IMR-90 (cell line): ENCODE measurements at regions not wholly inside any gene's neighbourhood (a gene's known extent, or its start where the extent isn't known, plus 50 kb on each side); places are given as distances from the start of the nearest gene placed in this dataset.

Source experiments
- ATAC-seq: fragments of 200-7000 bp; cut with Tn5 transposase; 2 replicates; pipeline ENCODE4 v1.9.1; 2020; ENCODE audit warnings: low read depth, mild to moderate bottlenecking, moderate library complexity
- BruUV-seq: library from RNA; stranded (reverse); fragments of 400-500 nt; replicated peaks from 2 replicates; lab custom pipeline; 2021; lab: Mats Ljungman, UMichigan
- CTCF ChIA-PET: fragments of 300-600 bp; formaldehyde crosslinking; extraction: SDS; loops from one replicate; lab custom pipeline; 2021; ENCODE audit warnings: antibody characterized with exemption; lab: Yijun Ruan, JAX
- POLR2A ChIA-PET: fragments of 300-600 bp; sonication (Branson Sonifier 250); formaldehyde crosslinking; loops from one replicate; lab custom pipeline; 2022; ENCODE audit warnings: antibody characterized with exemption; ENCODE audit not compliant: unreplicated experiment; lab: Charles Lee
- DNase-seq: peaks from one replicate; pipeline ENCODE4 v3.0.0; 2013
- H2AFZ ChIP-seq: replicated peaks from 2 replicates; pipeline ENCODE3; 2013; ENCODE audit warnings: low read length, mild to moderate bottlenecking; ENCODE audit not compliant: poor library complexity
- H2AK5ac ChIP-seq: 2 replicates; pipeline ENCODE4 v1.6.1; 2013; ENCODE audit warnings: low read depth, low read length, inconsistent platforms
- H2AK9ac ChIP-seq: replicated peaks from 2 replicates; pipeline ENCODE3; 2013; ENCODE audit warnings: mild to moderate bottlenecking, low read depth, low read length, moderate library complexity; ENCODE audit not compliant: poor library complexity
- H2BK120ac ChIP-seq: 2 replicates; pipeline ENCODE4 v1.6.1; 2013; ENCODE audit warnings: low read depth, low read length, inconsistent platforms
- H2BK15ac ChIP-seq: 3 replicates; pipeline ENCODE4 v1.6.1; 2013; ENCODE audit warnings: low read depth, low read length, inconsistent platforms
- H2BK20ac ChIP-seq: 2 replicates; pipeline ENCODE4 v1.6.1; 2013; ENCODE audit warnings: low read depth, mild to moderate bottlenecking, inconsistent platforms, low read length, moderate library complexity
- H2BK5ac ChIP-seq: 2 replicates; pipeline ENCODE4 v1.6.1; 2013; ENCODE audit warnings: mild to moderate bottlenecking, low read depth, low read length, inconsistent platforms; ENCODE audit not compliant: poor library complexity, severe bottlenecking
- H3K14ac ChIP-seq: replicated peaks from 2 replicates; pipeline ENCODE4 v1.6.1; 2013; ENCODE audit warnings: low read depth, low read length, inconsistent platforms
- H3K18ac ChIP-seq: 2 replicates; pipeline ENCODE4 v1.6.1; 2013; ENCODE audit warnings: low read depth, low read length, control low read depth
- H3K23ac ChIP-seq: 2 replicates; pipeline ENCODE4 v1.6.1; 2013; ENCODE audit warnings: low read depth, low read length, inconsistent platforms
- H3K27ac ChIP-seq: 2 replicates; pipeline ENCODE4 v1.5.1; 2013; ENCODE audit warnings: mild to moderate bottlenecking, control low read depth, low read length; ENCODE audit not compliant: insufficient read depth
- H3K27me3 ChIP-seq: 2 replicates; pipeline ENCODE4 v1.6.1; 2013; ENCODE audit warnings: low read length; ENCODE audit not compliant: control insufficient read depth, insufficient read depth
- H3K36me3 ChIP-seq: 2 replicates; pipeline ENCODE4 v1.6.1; 2013; ENCODE audit warnings: low read length, mixed read lengths; ENCODE audit not compliant: control insufficient read depth, insufficient read depth
- H3K4ac ChIP-seq: 2 replicates; pipeline ENCODE4 v1.6.1; 2013; ENCODE audit warnings: low read depth, low read length, inconsistent platforms
- H3K4me1 ChIP-seq: 2 replicates; pipeline ENCODE4 v1.6.1; 2013; ENCODE audit warnings: low read length, mixed read lengths; ENCODE audit not compliant: control insufficient read depth, insufficient read depth
- H3K4me2 ChIP-seq: 2 replicates; pipeline ENCODE4 v1.6.1; 2013; ENCODE audit warnings: low read depth, mild to moderate bottlenecking, control low read depth, low read length, moderate library complexity
- H3K4me3 ChIP-seq: 2 replicates; pipeline ENCODE4 v1.5.1; 2013; ENCODE audit warnings: low read depth, mild to moderate bottlenecking, control low read depth, low read length, moderate library complexity; ENCODE audit not compliant: insufficient read depth
- H3K56ac ChIP-seq: 2 replicates; pipeline ENCODE4 v1.6.1; 2013; ENCODE audit warnings: low read length, inconsistent platforms; ENCODE audit not compliant: insufficient read depth; ENCODE audit errors: extremely low read depth
- H3K79me1 ChIP-seq, 2 experiments: 2 replicates each; pipeline ENCODE4 v1.6.1; 2013; ENCODE audit warnings: low read length in 2 of 2, inconsistent platforms in 1 of 2, low read depth in 1 of 2
- H3K9ac ChIP-seq: 2 replicates; pipeline ENCODE4 v1.6.1; 2013; ENCODE audit warnings: low read depth, low read length, control low read depth
- H3K9me1 ChIP-seq: 2 replicates; pipeline ENCODE4 v1.6.1; 2013; ENCODE audit warnings: low read length, inconsistent platforms; ENCODE audit not compliant: insufficient read depth
- H3K9me3 ChIP-seq: 2 replicates; pipeline ENCODE4 v1.6.1; 2013; ENCODE audit warnings: low read length; ENCODE audit not compliant: control insufficient read depth, insufficient read depth
- H4K20me1 ChIP-seq: 2 replicates; pipeline ENCODE4 v1.6.1; 2013; ENCODE audit warnings: low read length, inconsistent platforms; ENCODE audit not compliant: insufficient read depth
- H4K5ac ChIP-seq: 2 replicates; pipeline ENCODE4 v1.6.1; 2013; ENCODE audit warnings: mild to moderate bottlenecking, low read depth, low read length, control low read depth
- H4K8ac ChIP-seq, 2 experiments: 2 replicates each; pipeline ENCODE4 v1.6.1; 2013; ENCODE audit warnings: low read depth in 2 of 2, low read length in 2 of 2, control low read depth in 1 of 2, inconsistent platforms in 1 of 2
- H4K91ac ChIP-seq: 2 replicates; pipeline ENCODE4 v1.6.1; 2013; ENCODE audit warnings: low read depth, low read length, inconsistent platforms; ENCODE audit not compliant: insufficient read depth
- CEBPB ChIP-seq: IDR thresholded peaks from 2 replicates; pipeline ENCODE4 v1.6.1; 2012; ENCODE audit warnings: low read depth, low read length, improper control_type of control experiment
- MAFK ChIP-seq: IDR thresholded peaks from 2 replicates; pipeline ENCODE4 v1.6.1; 2012; ENCODE audit warnings: low read depth, low read length, improper control_type of control experiment
- MXI1 ChIP-seq: IDR thresholded peaks from 2 replicates; pipeline ENCODE4 v1.6.1; 2012; ENCODE audit warnings: low read depth, mild to moderate bottlenecking, low read length, moderate library complexity, borderline replicate concordance
- NFE2L2 ChIP-seq: fragments of 150-350 bp; IDR thresholded peaks from 2 replicates; pipeline ENCODE4 v1.6.1; 2016; ENCODE audit warnings: low read depth, mild to moderate bottlenecking, low read length
- POLR2A ChIP-seq: IDR thresholded peaks from 2 replicates; pipeline ENCODE4 v1.6.1; 2012; ENCODE audit warnings: mild to moderate bottlenecking, low read depth, low read length
- RCOR1 ChIP-seq: IDR thresholded peaks from 2 replicates; pipeline ENCODE4 v1.6.1; 2012; ENCODE audit warnings: mild to moderate bottlenecking, low read length, improper control_type of control experiment; ENCODE audit not compliant: insufficient replicate concordance
- SMC3 ChIP-seq: fragments of 150-350 bp; IDR thresholded peaks from 2 replicates; pipeline ENCODE4 v1.6.1; 2016; ENCODE audit warnings: low read depth, mild to moderate bottlenecking, antibody characterized with exemption, low read length, moderate library complexity
- WGBS, 2 experiments: methylation state at CpG; one replicate each; pipeline versions ENCODE4 v1.1.5 to v1.1.7; 2013; ENCODE audit warnings: missing lambda C conversion rate in 2 of 2; ENCODE audit not compliant: insufficient read length in 1 of 2; ENCODE audit errors: extremely low coverage in 2 of 2; 5-methylcytosine and 5-hydroxymethylcytosine counted together
- dilution Hi-C: fragments of 300-500 bp; cut with HindIII; formaldehyde crosslinking; loops from one replicate; pipeline ENCODE4 v1.14.3; 2018; ENCODE audit warnings: low sequenced_read_pairs; ENCODE audit not compliant: unreplicated experiment
- in situ Hi-C: fragments of 300-500 bp; cut with MboI; formaldehyde crosslinking; loops from 3 replicates; pipeline ENCODE4 v1.14.3; 2019; ENCODE audit warnings: low sequenced_read_pairs, inconsistent platforms, mixed read lengths
- intact Hi-C: fragments of 100-400 bp; cut with micrococcal nuclease; formaldehyde crosslinking; loops from 2 replicates; pipeline ENCODE4 v1.10.0; 2022
- TF ChIP-seq, protein P1 (sequence below): fragments of 150-350 bp; IDR thresholded peaks from 2 replicates; pipeline ENCODE4 v1.6.1; 2017; ENCODE audit warnings: mild to moderate bottlenecking, antibody characterized with exemption, low read length, low read depth
- TF ChIP-seq, protein P2 (sequence below): conservative IDR thresholded peaks from 2 replicates; pipeline ENCODE4 v1.5.1; 2012; ENCODE audit warnings: mild to moderate bottlenecking, low read depth, low read length, improper control_type of control experiment
- TF ChIP-seq, protein P3 (sequence below): fragments of 150-350 bp; IDR thresholded peaks from 2 replicates; pipeline ENCODE4 v1.6.1; 2016; ENCODE audit warnings: low read depth, mild to moderate bottlenecking, low read length, moderate library complexity, borderline replicate concordance

DNA sequence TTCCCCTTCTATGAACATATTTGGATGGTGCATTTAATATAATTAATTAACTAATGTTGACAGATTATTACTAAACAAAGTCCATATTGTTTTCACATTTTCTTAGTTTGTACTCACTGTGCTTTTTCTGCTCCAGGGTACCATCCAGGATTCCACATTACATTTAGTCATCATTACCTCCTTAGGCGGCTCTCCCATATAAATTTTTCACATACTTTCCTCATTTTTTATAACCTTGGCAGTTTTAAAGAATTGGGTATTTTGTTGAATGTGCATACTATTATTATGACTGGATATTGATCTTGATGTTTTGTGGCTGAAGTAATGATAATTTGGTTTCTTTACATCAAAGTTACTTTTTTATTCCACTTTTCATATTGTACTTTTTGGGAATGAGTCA lies 755.6 kb upstream of the ANO3 start:
- Histone ChIP-seq H3K56ac (no peak overlapping the region), H3K4me2 (no peak overlapping the region), H3K27me3 (no peaks in the 10 kb centered on the region), H4K5ac (no peak overlapping the region), H3K36me3 (no peaks in the 10 kb centered on the region), H4K20me1 (no peaks in the 10 kb centered on the region), H3K9ac (no peak overlapping the region), H3K4ac (no peak overlapping the region), H2AK9ac (no peak overlapping the region), H3K27ac (no peak overlapping the region), H2BK120ac (no peak overlapping the region), H2AFZ (no peak overlapping the region), H3K18ac (no peak overlapping the region), H3K9me3 (no peaks in the 10 kb centered on the region), H3K9me1 (no peaks in the 10 kb centered on the region), H3K14ac (no peak overlapping the region), H3K4me1 (no peaks in the 10 kb centered on the region), H2BK5ac (no peak overlapping the region), H2AK5ac (no peak overlapping the region), H3K79me1 (no peaks in the 10 kb centered on the region), H4K91ac (no peak overlapping the region), H2BK20ac (no peak overlapping the region), H4K8ac (no peak overlapping the region), H3K23ac (no peak overlapping the region), H2BK15ac (no peak overlapping the region), H3K4me3 (no peak overlapping the region)
- no CpG with 5 or more reads among the region's 1 CpG for WGBS, 2 experiments
- in situ Hi-C loops (no loop called here), dilution Hi-C loops (no loop called here), intact Hi-C loops (no loop called here)
- ChIA-PET CTCF (interaction anchor here (0.7 kb wide), 1 partner anchor 13 kb away, joined by 3 read pairs; no protein-coding TSS in a partner anchor), POLR2A (no interaction called here)
- TF ChIP-seq, protein P1, sequence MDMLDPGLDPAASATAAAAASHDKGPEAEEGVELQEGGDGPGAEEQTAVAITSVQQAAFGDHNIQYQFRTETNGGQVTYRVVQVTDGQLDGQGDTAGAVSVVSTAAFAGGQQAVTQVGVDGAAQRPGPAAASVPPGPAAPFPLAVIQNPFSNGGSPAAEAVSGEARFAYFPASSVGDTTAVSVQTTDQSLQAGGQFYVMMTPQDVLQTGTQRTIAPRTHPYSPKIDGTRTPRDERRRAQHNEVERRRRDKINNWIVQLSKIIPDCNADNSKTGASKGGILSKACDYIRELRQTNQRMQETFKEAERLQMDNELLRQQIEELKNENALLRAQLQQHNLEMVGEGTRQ: no peak
- TF ChIP-seq MXI1 (no peak), NFE2L2 (no peak), CEBPB (no peak), RCOR1 (no peak), POLR2A (no peak), SMC3 (no peak), MAFK (no peak)
- TF ChIP-seq, protein P2, sequence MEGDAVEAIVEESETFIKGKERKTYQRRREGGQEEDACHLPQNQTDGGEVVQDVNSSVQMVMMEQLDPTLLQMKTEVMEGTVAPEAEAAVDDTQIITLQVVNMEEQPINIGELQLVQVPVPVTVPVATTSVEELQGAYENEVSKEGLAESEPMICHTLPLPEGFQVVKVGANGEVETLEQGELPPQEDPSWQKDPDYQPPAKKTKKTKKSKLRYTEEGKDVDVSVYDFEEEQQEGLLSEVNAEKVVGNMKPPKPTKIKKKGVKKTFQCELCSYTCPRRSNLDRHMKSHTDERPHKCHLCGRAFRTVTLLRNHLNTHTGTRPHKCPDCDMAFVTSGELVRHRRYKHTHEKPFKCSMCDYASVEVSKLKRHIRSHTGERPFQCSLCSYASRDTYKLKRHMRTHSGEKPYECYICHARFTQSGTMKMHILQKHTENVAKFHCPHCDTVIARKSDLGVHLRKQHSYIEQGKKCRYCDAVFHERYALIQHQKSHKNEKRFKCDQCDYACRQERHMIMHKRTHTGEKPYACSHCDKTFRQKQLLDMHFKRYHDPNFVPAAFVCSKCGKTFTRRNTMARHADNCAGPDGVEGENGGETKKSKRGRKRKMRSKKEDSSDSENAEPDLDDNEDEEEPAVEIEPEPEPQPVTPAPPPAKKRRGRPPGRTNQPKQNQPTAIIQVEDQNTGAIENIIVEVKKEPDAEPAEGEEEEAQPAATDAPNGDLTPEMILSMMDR: no peak
- TF ChIP-seq, protein P3, sequence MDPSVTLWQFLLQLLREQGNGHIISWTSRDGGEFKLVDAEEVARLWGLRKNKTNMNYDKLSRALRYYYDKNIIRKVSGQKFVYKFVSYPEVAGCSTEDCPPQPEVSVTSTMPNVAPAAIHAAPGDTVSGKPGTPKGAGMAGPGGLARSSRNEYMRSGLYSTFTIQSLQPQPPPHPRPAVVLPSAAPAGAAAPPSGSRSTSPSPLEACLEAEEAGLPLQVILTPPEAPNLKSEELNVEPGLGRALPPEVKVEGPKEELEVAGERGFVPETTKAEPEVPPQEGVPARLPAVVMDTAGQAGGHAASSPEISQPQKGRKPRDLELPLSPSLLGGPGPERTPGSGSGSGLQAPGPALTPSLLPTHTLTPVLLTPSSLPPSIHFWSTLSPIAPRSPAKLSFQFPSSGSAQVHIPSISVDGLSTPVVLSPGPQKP: no peak
- no peak for DNase-seq
- BruUV-seq: no TSS peak
- no peak for ATAC-seq
